Fibroblast of pulmonary artery (primary cell): ENCODE measurements at regions not wholly inside any gene's neighbourhood (a gene's known extent, or its start where the extent isn't known, plus 50 kb on each side); places are given as distances from the start of the nearest gene placed in this dataset.

Experiments
- DNase-seq: peaks from one replicate; pipeline ENCODE4 v3.0.0-alpha.2; 2010; ENCODE audit warnings: low read depth
- H3K4me3 ChIP-seq: replicated peaks from 2 replicates; pipeline ENCODE4 v1.5.1; 2011; ENCODE audit warnings: low read depth, mild to moderate bottlenecking, control low read depth, low read length, moderate library complexity
- TF ChIP-seq, protein P1 (sequence below): IDR thresholded peaks from 2 replicates; pipeline ENCODE4 v1.5.1; 2011; ENCODE audit warnings: mild to moderate bottlenecking, control low read depth, low read length, inconsistent platforms; ENCODE audit errors: missing control alignments

DNA sequence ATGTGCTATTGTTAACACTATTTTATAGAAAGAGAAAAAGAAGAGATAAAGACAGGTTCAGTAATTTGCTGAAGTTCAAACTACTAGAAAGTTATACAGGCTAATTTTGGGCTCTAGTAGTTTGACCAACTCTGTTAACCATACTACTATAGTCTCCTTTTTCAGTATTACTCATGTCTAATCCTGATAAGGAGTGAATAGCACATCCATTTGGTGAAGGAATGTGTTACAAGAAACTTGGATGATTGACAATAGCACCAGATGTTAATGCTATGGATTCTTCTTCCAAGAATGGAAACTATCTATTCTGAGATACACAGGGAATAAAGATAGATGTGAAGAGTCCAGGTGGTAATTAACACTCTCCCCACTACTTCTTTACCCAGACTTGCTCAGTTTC, 677.3 kb downstream of the PRELID2 start:
- TF ChIP-seq, protein P1, sequence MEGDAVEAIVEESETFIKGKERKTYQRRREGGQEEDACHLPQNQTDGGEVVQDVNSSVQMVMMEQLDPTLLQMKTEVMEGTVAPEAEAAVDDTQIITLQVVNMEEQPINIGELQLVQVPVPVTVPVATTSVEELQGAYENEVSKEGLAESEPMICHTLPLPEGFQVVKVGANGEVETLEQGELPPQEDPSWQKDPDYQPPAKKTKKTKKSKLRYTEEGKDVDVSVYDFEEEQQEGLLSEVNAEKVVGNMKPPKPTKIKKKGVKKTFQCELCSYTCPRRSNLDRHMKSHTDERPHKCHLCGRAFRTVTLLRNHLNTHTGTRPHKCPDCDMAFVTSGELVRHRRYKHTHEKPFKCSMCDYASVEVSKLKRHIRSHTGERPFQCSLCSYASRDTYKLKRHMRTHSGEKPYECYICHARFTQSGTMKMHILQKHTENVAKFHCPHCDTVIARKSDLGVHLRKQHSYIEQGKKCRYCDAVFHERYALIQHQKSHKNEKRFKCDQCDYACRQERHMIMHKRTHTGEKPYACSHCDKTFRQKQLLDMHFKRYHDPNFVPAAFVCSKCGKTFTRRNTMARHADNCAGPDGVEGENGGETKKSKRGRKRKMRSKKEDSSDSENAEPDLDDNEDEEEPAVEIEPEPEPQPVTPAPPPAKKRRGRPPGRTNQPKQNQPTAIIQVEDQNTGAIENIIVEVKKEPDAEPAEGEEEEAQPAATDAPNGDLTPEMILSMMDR, result no peak
- peak; percentile 48 for DNase-seq
- H3K4me3 ChIP-seq, result no peak overlapping the region

DNA sequence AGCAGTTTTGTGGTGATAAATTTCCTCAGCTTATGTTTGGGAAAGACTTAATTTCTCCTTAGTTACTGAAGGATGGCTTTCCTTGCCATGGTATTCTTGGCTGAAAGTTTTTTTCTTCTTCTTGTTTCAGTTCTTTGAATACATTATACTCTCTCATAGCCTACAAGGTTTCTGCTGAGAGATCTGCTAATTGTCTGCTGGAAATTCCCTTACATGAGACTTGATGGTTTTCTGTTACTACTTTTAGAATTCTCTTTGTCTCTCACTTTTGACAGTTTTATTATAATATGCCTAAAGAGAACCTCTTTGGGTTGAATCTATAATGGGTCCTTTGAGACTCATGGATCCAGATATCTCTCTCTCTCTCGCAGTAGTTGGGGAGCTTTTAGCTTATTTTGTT, 693.6 kb downstream of the PRELID2 start:
- H3K4me3 ChIP-seq, result no peak overlapping the region
- TF ChIP-seq, protein P1, result no peak
- DNase-seq, result no peak

DNA sequence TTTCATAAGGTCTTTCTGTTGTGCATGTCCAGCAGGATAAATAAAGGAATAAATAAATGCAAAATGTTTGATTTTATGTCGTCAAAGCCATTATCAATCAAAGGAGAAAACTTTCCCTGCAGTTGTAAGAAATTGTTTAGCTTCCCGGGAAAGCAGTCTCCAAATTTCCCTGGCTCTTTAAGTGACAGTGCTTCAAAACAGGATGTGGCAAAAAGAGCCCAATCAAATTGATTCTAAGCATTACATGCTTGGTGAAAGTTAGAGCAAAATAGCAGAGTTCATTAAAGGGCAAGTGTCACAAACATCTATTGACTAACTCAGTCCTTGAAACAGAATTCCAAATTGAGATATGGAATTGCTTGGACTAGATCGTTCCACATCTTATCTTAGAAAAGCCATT, 704.1 kb downstream of the PRELID2 start:
- peak; percentile 7 for DNase-seq
- TF ChIP-seq, protein P1, result no peak
- no peak overlapping the region for H3K4me3 ChIP-seq

DNA sequence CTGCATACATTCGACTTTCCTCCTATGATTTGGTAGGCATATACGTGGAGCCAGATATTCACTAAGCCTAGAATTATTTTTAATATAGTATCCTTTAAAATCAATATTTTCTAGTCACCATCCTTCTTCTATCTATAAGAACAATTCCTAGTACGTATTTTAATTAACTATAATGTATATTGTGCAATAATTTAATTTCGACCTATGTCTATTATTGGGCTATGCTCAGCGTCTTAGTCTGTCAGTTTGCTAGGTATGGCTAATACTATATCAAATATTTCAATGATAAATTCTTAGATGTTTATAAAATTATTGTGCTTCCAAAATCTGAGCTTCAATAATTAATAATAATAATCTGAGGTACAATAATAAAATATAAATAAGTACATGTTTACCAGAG, 705.3 kb downstream of the PRELID2 start:
- TF ChIP-seq, protein P1, result no peak
- no peak for DNase-seq
- no peak overlapping the region for H3K4me3 ChIP-seq

DNA sequence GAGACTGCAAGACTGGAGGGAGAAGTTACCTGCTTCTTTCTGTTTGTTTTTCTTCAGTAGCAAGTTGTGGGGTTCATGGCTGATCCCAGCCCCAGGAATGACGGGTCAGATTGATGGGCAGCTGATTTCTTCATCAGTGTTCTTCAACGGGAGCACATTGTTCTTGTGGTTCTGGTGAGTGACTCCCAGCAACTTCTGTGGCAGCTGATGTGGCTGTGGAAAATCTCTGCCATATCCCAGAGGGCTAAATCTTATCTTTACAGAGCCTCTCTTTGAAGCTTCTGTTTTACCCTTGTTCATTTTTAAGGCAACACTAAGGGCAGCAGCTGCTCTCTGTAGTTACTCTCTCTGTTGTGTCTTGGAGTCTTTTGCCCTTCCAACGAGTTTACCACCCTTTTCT, 710.3 kb downstream of the PRELID2 start:
- TF ChIP-seq, protein P1, result no peak
- no peak overlapping the region for H3K4me3 ChIP-seq
- DNase-seq, result no peak

DNA sequence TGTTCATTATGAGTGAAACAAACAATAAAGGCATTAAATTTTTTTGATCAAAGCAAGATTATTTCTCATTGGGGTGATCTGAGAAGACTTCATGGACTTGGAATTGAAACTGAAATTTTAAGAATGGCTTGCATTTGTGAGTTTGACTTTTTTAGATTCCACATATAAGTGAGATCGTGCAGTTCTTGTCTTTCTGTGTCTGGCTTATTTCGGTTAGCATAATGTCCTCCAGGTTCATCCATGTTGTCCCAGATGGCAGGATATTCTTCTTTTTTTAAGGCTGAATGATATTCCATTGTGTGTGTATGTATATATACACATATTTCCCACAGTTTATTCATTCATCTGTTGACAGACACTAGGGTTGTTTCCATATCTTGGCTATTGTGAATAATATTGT, 716.5 kb downstream of the PRELID2 start:
- DNase-seq, result no peak
- TF ChIP-seq, protein P1, result no peak
- H3K4me3 ChIP-seq, result no peak overlapping the region

DNA sequence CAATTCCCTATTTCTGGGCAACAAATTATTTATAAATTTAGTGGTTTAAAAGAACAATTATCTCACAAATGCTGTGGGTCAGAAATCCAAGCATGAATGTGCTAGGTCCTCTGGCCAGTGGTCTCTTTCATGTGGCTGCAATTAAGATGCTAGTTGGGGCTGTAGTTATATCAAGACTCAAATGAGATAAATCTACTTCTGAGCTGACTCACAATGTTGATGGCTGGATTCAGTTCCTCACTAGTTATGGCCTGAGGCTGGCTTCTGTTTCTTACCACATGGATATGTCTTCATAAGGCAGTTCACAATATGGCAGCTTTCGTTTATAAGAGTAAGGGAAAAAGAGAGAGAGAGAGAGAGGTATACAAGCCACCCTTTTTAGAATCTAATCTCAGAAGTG, 717.0 kb downstream of the PRELID2 start:
- H3K4me3 ChIP-seq, result no peak overlapping the region
- TF ChIP-seq, protein P1, result no peak
- DNase-seq, result no peak
